K562 (cell line): ENCODE measurements at regions not wholly inside any gene's neighbourhood (a gene's known extent, or its start where the extent isn't known, plus 50 kb on each side); places are given as distances from the start of the nearest gene placed in this dataset.

Experiments
- ATAC-seq: fragments of 200-7000 bp; cut with Tn5 transposase; 3 replicates; pipeline ENCODE4 v1.9.1; 2020; ENCODE audit warnings: moderate library complexity
- BruUV-seq: library from RNA; stranded (reverse); fragments of 400-500 nt; replicated peaks from 2 replicates; lab custom pipeline; 2021; lab: Mats Ljungman, UMichigan
- CTCF ChIA-PET: fragments of 300-600 bp; formaldehyde crosslinking; extraction: SDS; loops from one replicate; lab custom pipeline; 2021; ENCODE audit warnings: low intra/inter-chr PET ratio; lab: Yijun Ruan, JAX
- POLR2A ChIA-PET: fragments of 300-600, 350-650 bp; sonication (Branson Sonifier 250); formaldehyde crosslinking; extraction: SDS; loops from one replicate; lab custom pipeline; 2021; ENCODE audit warnings: antibody characterized with exemption, inconsistent platforms; lab: Yijun Ruan, JAX
- DNase-seq, 4 experiments: peaks; one replicate each; pipeline versions ENCODE4 v3.0.0 to v3.0.0-alpha.2; 2011 to 2018; ENCODE audit warnings: low spot score in 3 of 4, mixed read lengths in 3 of 4; ENCODE audit errors: extremely low read depth in 1 of 4
- FAIRE-seq: peaks from 2 replicates; lab custom pipeline; 2011; peaks lifted over from hg19 to GRCh38; lab: Jason Lieb, UNC
- H2AFZ ChIP-seq: 2 replicates; pipeline ENCODE4 v1.6.0; 2011; ENCODE audit warnings: low read depth, low read length, control low read depth, inconsistent platforms
- H3K27ac ChIP-seq: fragments of 200-600 bp; 3 replicates; pipeline ENCODE4 v1.8.0; 2011; ENCODE audit warnings: low read depth, mild to moderate bottlenecking, control low read depth, inconsistent platforms, low read length, moderate library complexity, mixed read lengths; ENCODE audit errors: extremely low read depth
- H3K27me3 ChIP-seq, 2 experiments: fragments of 300-600 bp in 1 of 2; 2 replicates in 1 of 2; 3 replicates in 1 of 2; pipeline versions ENCODE4 v1.6.0 to v1.8.0; 2011; ENCODE audit warnings: inconsistent platforms in 2 of 2, low read length in 2 of 2, mild to moderate bottlenecking in 1 of 2, mixed read lengths in 1 of 2, moderate library complexity in 1 of 2; ENCODE audit not compliant: control insufficient read depth in 2 of 2, insufficient read depth in 2 of 2
- H3K36me3 ChIP-seq: fragments of 300-600 bp; 3 replicates; pipeline ENCODE4 v1.8.0; 2011; ENCODE audit warnings: mild to moderate bottlenecking, low read length, inconsistent platforms; ENCODE audit not compliant: control insufficient read depth, insufficient read depth
- H3K4me1 ChIP-seq, 2 experiments: fragments of 200-600 bp in 1 of 2; replicated peaks in 1 of 2; 2 replicates in 1 of 2; 3 replicates in 1 of 2; pipeline versions ENCODE4 v1.5.1 to v1.8.0; 2011; ENCODE audit warnings: inconsistent platforms in 2 of 2, low read length in 2 of 2, mild to moderate bottlenecking in 1 of 2, mixed read lengths in 1 of 2, moderate library complexity in 1 of 2; ENCODE audit not compliant: control insufficient read depth in 2 of 2, insufficient read depth in 2 of 2
- H3K4me2 ChIP-seq: 2 replicates; pipeline ENCODE4 v1.6.1; 2011; ENCODE audit warnings: low read length, control low read depth, inconsistent platforms, mixed read lengths; ENCODE audit not compliant: insufficient read depth
- H3K4me3 ChIP-seq: fragments of 200-600 bp; sonication (generic), shearing (Covaris generic); 2 replicates; pipeline ENCODE4 v1.5.1; 2016; ENCODE audit warnings: control low read depth, inconsistent platforms
- H3K79me2 ChIP-seq: fragments of 200-600 bp; 3 replicates; pipeline ENCODE4 v1.8.0; 2011; ENCODE audit warnings: low read length, inconsistent platforms; ENCODE audit not compliant: control insufficient read depth, insufficient read depth
- H3K9ac ChIP-seq, 2 experiments: 2 replicates each; pipeline versions ENCODE4 v1.6.0 to v1.6.1; 2011; ENCODE audit warnings: low read depth in 2 of 2, low read length in 2 of 2, control low read depth in 1 of 2, inconsistent platforms in 1 of 2, mild to moderate bottlenecking in 1 of 2, mixed read lengths in 1 of 2; ENCODE audit not compliant: insufficient read depth in 1 of 2
- H3K9me1 ChIP-seq: one replicate; pipeline ENCODE4 v1.6.0; 2011; ENCODE audit warnings: inconsistent platforms, mild to moderate bottlenecking, low read length, moderate library complexity; ENCODE audit not compliant: control insufficient read depth, insufficient read depth
- H3K9me3 ChIP-seq: replicated peaks from 2 replicates; pipeline ENCODE4 v1.5.1; 2011; ENCODE audit warnings: low read depth, low read length, inconsistent platforms; ENCODE audit not compliant: control insufficient read depth, insufficient read depth
- H4K20me1 ChIP-seq: replicated peaks from 2 replicates; pipeline ENCODE4 v1.6.1; 2011; ENCODE audit warnings: low read length, inconsistent platforms, mixed read lengths; ENCODE audit not compliant: control insufficient read depth, insufficient read depth
- ARID1B ChIP-seq: fragments of 450-650 bp; IDR thresholded peaks from 2 replicates; pipeline ENCODE4 v1.6.1; 2016; ENCODE audit warnings: antibody characterized with exemption, mild to moderate bottlenecking, inconsistent platforms
- ZC3H8 ChIP-seq: fragments of 450-650 bp; IDR thresholded peaks from 2 replicates; pipeline ENCODE4 v1.6.1; 2017
- ZNF318 ChIP-seq, 2 experiments: fragments of 450-650 bp; IDR thresholded peaks; 2 replicates each; pipeline ENCODE4 v1.6.1; 2016; ENCODE audit warnings: mild to moderate bottlenecking in 2 of 2, borderline replicate concordance in 1 of 2, low read depth in 1 of 2, moderate library complexity in 1 of 2
- ZNF707 ChIP-seq: fragments of 250-450 bp; sonication (Bioruptor Pico); conservative IDR thresholded peaks from 2 replicates; pipeline ENCODE4 v1.8.0; 2022; ENCODE audit warnings: inconsistent platforms, mild to moderate bottlenecking, moderate library complexity
- ZNF77 ChIP-seq: fragments of 250-450 bp; sonication (Bioruptor Pico); IDR thresholded peaks from 2 replicates; pipeline ENCODE4 v1.5.0; 2020
- WGBS: fragments of 100-300 bp; shearing (Covaris generic); methylation state at CpG from one replicate; pipeline ENCODE4 v1.1.6; 2016; ENCODE audit warnings: low coverage, mixed read lengths; ENCODE audit not compliant: insufficient coverage; ENCODE audit errors: missing lambda C conversion rate; 5-methylcytosine and 5-hydroxymethylcytosine counted together
- in situ Hi-C: fragments of 300-500 bp; cut with MboI; formaldehyde crosslinking; loops from 4 replicates; pipeline ENCODE4 v1.15.0; 2018; ENCODE audit warnings: inconsistent platforms, mixed read lengths
- intact Hi-C: fragments of 100-400 bp; cut with micrococcal nuclease; formaldehyde crosslinking; loops from 2 replicates; pipeline ENCODE4 v1.14.2; 2022

GRCh38 chr10:8539056-8539455 is 484.6 kb downstream of the GATA3 start:
- H2AFZ ChIP-seq = no peak overlapping the region
- ChIA-PET POLR2A (no interaction called here), CTCF (no interaction called here)
- 0% methylated on average over 3 of the region's 3 CpGs for WGBS
- no peaks in the 10 kb centered on the region for H4K20me1 ChIP-seq
- BruUV-seq = no TSS peak
- H3K4me3 ChIP-seq = no peak overlapping the region
- intact Hi-C loops (no loop called here), in situ Hi-C loops (no loop called here)
- H3K4me2 ChIP-seq = no peak overlapping the region
- no peak overlapping the region for H3K27ac ChIP-seq
- no peaks in the 10 kb centered on the region for H3K9me3 ChIP-seq
- no peak for TF ChIP-seq ZNF707 (CRISPR knock-in tag)
- TF ChIP-seq ZNF318 (IDR thresholded peaks at IDR 0.05; ENCODE audit: borderline replicate concordance in 1 of 2, low read depth in 1 of 2) = no peak
- no peak for TF ChIP-seq ZC3H8
- TF ChIP-seq ZNF77 (CRISPR knock-in tag) = no peak
- TF ChIP-seq ARID1B = no peak
- FAIRE-seq (no peak), DNase-seq (no peak), ATAC-seq (no peak)
- H3K4me1 ChIP-seq = no peaks in the 10 kb centered on the region
- no peaks in the 10 kb centered on the region for H3K27me3 ChIP-seq
- no peak overlapping the region for H3K9ac ChIP-seq
- H3K9me1 ChIP-seq = no peaks in the 10 kb centered on the region
- H3K36me3 ChIP-seq = no peaks in the 10 kb centered on the region
- no peaks in the 10 kb centered on the region for H3K79me2 ChIP-seq
